HEK293 (cell line): ENCODE measurements at regions not wholly inside any gene's neighbourhood (a gene's known extent, or its start where the extent isn't known, plus 50 kb on each side); places are given as distances from the start of the nearest gene placed in this dataset.

ENCODE experiments used
- CTCF ChIA-PET: fragments of 350-600 bp; formaldehyde crosslinking; extraction: SDS; loops from one replicate; lab custom pipeline; 2021; ENCODE audit warnings: antibody characterized with exemption; lab: Yijun Ruan, JAX
- POLR2A ChIA-PET: fragments of 300-600 bp; formaldehyde crosslinking; extraction: SDS; loops from one replicate; lab custom pipeline; 2020; ENCODE audit warnings: antibody characterized with exemption, inconsistent platforms; lab: Yijun Ruan, JAX
- H3K27ac ChIP-seq: fragments of 200-500 bp; sonication (Bioruptor generic); 2 replicates; pipeline ENCODE4 v1.5.1; 2014; ENCODE audit warnings: low read depth, low read length, control low read depth, inconsistent platforms; ENCODE audit errors: extremely low read depth
- H3K36me3 ChIP-seq, 2 experiments: fragments of 200-500 bp in 1 of 2; sonication (Bioruptor generic) in 1 of 2; 1 replicate in 1 of 2; 2 replicates in 1 of 2; pipeline ENCODE4 v1.5.1; 2014 to 2017; ENCODE audit warnings: inconsistent platforms in 2 of 2, low read length in 2 of 2; ENCODE audit not compliant: control insufficient read depth in 2 of 2, insufficient read depth in 1 of 2
- H3K4me1 ChIP-seq: fragments of 200-500 bp; sonication (Bioruptor generic); 2 replicates; pipeline ENCODE4 v1.5.1; 2014; ENCODE audit warnings: mild to moderate bottlenecking, low read length, inconsistent platforms; ENCODE audit not compliant: control insufficient read depth, insufficient read depth
- H3K4me3 ChIP-seq: 2 replicates; pipeline ENCODE4 v1.5.1; 2011; ENCODE audit warnings: low read depth, mild to moderate bottlenecking, control low read depth, low read length, moderate library complexity
- H3K9me3 ChIP-seq: fragments of 200-500 bp; sonication (Bioruptor generic); 2 replicates; pipeline ENCODE4 v1.5.1; 2014; ENCODE audit warnings: low read depth, low read length, inconsistent platforms; ENCODE audit not compliant: control insufficient read depth, insufficient read depth
- KLF17 ChIP-seq: fragments of 450-650 bp; formaldehyde crosslinking; IDR thresholded peaks from 2 replicates; pipeline ENCODE4 v1.5.1; 2016; ENCODE audit warnings: missing biosample characterization, missing genetic modification characterization
- MYNN ChIP-seq: fragments of 450-650 bp; formaldehyde crosslinking; IDR thresholded peaks from 2 replicates; pipeline ENCODE4 v1.5.1; 2016; ENCODE audit warnings: missing biosample characterization, missing genetic modification characterization, borderline replicate concordance
- SCRT1 ChIP-seq: fragments of 450-650 bp; formaldehyde crosslinking; IDR thresholded peaks from 2 replicates; pipeline ENCODE4 v1.5.1; 2016; ENCODE audit warnings: missing biosample characterization, missing genetic modification characterization, borderline replicate concordance
- SP7 ChIP-seq: fragments of 450-650 bp; formaldehyde crosslinking; IDR thresholded peaks from 2 replicates; pipeline ENCODE4 v1.5.1; 2016; ENCODE audit warnings: missing biosample characterization, missing genetic modification characterization
- WT1 ChIP-seq: fragments of 450-650 bp; formaldehyde crosslinking; IDR thresholded peaks from 2 replicates; pipeline ENCODE4 v1.5.1; 2016; ENCODE audit warnings: missing biosample characterization, missing genetic modification characterization
- ZBTB26 ChIP-seq: fragments of 450-650 bp; formaldehyde crosslinking; optimal IDR thresholded peaks from 2 replicates; pipeline ENCODE3; 2016; ENCODE audit warnings: missing biosample characterization, mild to moderate bottlenecking, missing genetic modification characterization
- ZBTB48 ChIP-seq: fragments of 450-650 bp; formaldehyde crosslinking; IDR thresholded peaks from 2 replicates; pipeline ENCODE4 v1.5.1; 2016; ENCODE audit warnings: missing biosample characterization, missing genetic modification characterization
- ZEB2 ChIP-seq: fragments of 450-650 bp; formaldehyde crosslinking; IDR thresholded peaks from 2 replicates; pipeline ENCODE4 v1.5.1; 2016; ENCODE audit warnings: missing biosample characterization, missing genetic modification characterization
- ZFP41 ChIP-seq: fragments of 450-650 bp; formaldehyde crosslinking; IDR thresholded peaks from 2 replicates; pipeline ENCODE4 v1.5.1; 2016; ENCODE audit warnings: missing biosample characterization, missing genetic modification characterization, borderline replicate concordance
- ZNF19 ChIP-seq: fragments of 450-650 bp; formaldehyde crosslinking; IDR thresholded peaks from 2 replicates; pipeline ENCODE4; 2016; ENCODE audit warnings: missing biosample characterization, missing genetic modification characterization, low read depth
- ZNF341 ChIP-seq: fragments of 450-650 bp; formaldehyde crosslinking; IDR thresholded peaks from 2 replicates; pipeline ENCODE4; 2016; ENCODE audit warnings: low read depth, missing biosample characterization, missing genetic modification characterization
- ZNF416 ChIP-seq: fragments of 450-650 bp; formaldehyde crosslinking; IDR thresholded peaks from 2 replicates; pipeline ENCODE4 v1.5.1; 2016; ENCODE audit warnings: missing biosample characterization, missing genetic modification characterization
- ZNF555 ChIP-seq: fragments of 450-650 bp; formaldehyde crosslinking; conservative IDR thresholded peaks from 2 replicates; pipeline ENCODE4 v1.5.1; 2017; ENCODE audit warnings: missing biosample characterization, mild to moderate bottlenecking, missing genetic modification characterization, inconsistent platforms
- ZNF600 ChIP-seq: fragments of 450-650 bp; formaldehyde crosslinking; IDR thresholded peaks from 2 replicates; pipeline ENCODE4 v1.5.1; 2016; ENCODE audit warnings: missing biosample characterization, missing genetic modification characterization
- ZNF654 ChIP-seq: fragments of 450-650 bp; formaldehyde crosslinking; IDR thresholded peaks from 2 replicates; pipeline ENCODE4 v1.5.1; 2016; ENCODE audit warnings: low read depth, missing biosample characterization, missing genetic modification characterization
- ZNF747 ChIP-seq: fragments of 450-650 bp; formaldehyde crosslinking; IDR thresholded peaks from 2 replicates; pipeline ENCODE4 v1.5.1; 2016; ENCODE audit warnings: missing biosample characterization, missing genetic modification characterization
- ZNF837 ChIP-seq: fragments of 450-650 bp; formaldehyde crosslinking; IDR thresholded peaks from 2 replicates; pipeline ENCODE4 v1.5.1; 2016; ENCODE audit warnings: missing biosample characterization, missing genetic modification characterization
- ZSCAN18 ChIP-seq: fragments of 450-650 bp; formaldehyde crosslinking; IDR thresholded peaks from 2 replicates; pipeline ENCODE4 v1.5.1; 2016; ENCODE audit warnings: missing biosample characterization, missing genetic modification characterization
- ZSCAN30 ChIP-seq: fragments of 450-650 bp; IDR thresholded peaks from 2 replicates; pipeline ENCODE4 v1.5.1; 2018; ENCODE audit warnings: missing biosample characterization, mild to moderate bottlenecking, missing genetic modification characterization, moderate library complexity
- ZXDB ChIP-seq: fragments of 450-650 bp; formaldehyde crosslinking; IDR thresholded peaks from 2 replicates; pipeline ENCODE4 v1.5.1; 2016; ENCODE audit warnings: missing biosample characterization, missing genetic modification characterization
- TF ChIP-seq, protein P1 (sequence below): fragments of 450-650 bp; formaldehyde crosslinking; IDR thresholded peaks from 2 replicates; pipeline ENCODE4 v1.5.1; 2017; ENCODE audit warnings: missing biosample characterization, missing genetic modification characterization
- TF ChIP-seq, protein P2 (sequence below): IDR thresholded peaks from 2 replicates; pipeline ENCODE4 v1.6.1; 2011; ENCODE audit warnings: mild to moderate bottlenecking, low read depth, low read length, borderline replicate concordance
- TF ChIP-seq, protein P3 (sequence below): fragments of 450-650 bp; formaldehyde crosslinking; IDR thresholded peaks from 2 replicates; pipeline ENCODE4 v1.5.1; 2017; ENCODE audit warnings: missing biosample characterization, missing genetic modification characterization

DNA sequence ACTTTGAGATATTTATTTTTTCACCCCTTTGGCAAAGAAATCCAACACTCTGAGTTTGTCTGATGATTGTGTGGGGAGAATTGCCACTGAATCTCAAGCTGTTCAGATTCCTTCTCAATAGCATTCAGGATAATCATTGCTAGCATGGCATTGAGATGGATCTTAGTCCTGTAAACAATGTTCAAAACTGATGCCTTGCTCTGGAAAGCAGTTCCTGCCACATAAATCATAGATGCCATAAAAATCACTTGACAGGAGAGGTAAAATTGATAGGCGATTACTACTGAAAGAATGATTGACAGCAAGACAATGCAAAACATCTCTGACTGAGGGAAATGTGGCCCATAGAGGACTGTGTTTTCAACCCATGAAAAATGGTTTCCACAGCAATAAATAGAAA is 915.6 kb downstream of the TRHDE start:
- Histone ChIP-seq H3K4me1 (no peaks in the 10 kb centered on the region), H3K9me3 (no peaks in the 10 kb centered on the region), H3K36me3 (no peaks in the 10 kb centered on the region), H3K4me3 (no peak overlapping the region), H3K27ac (no peak overlapping the region)
- ChIA-PET CTCF (no interaction called here), POLR2A (no interaction called here)
- TF ChIP-seq KLF17 (no peak), ZXDB (tag by site-specific recombination) (no peak), ZSCAN30 (tag by site-specific recombination) (no peak), MYNN (tag by site-specific recombination) (no peak), ZBTB48 (tag by site-specific recombination) (no peak)

DNA sequence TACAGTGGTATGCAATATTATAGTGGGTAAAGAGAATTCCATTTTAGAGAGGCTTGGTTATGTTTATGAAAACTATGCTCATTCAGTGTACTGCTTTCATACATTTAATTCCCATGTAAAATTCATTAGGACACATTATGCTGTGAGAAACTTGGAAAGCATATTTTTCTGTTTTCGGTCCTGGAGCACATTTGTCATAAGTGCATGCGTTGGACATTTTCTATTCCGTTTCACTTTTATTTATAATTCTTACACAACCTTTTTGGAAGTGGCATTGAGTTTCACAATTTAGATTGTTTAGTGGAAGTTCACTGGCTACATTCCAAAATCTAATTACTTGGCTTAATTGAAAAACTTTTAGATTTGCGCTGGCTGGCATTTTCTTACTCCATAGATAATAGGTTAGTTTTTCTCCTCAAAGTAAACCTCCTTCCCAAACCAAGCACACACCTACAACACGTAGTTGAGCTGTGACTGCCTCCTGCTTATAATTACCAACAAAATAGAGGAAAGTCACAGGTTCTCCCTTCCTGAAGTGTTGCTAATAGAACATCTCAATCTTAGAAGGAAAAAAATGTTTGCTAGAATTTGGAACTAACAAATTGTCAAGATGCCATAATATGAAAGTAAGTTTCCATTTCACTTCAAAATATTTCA is 938.5 kb downstream of the TRHDE start:
- CTCF ChIA-PET: no interaction called here
- no peaks in the 10 kb centered on the region for H3K9me3 ChIP-seq
- H3K36me3 ChIP-seq: no peaks in the 10 kb centered on the region
- no peak overlapping the region for H3K4me3 ChIP-seq
- no peak overlapping the region for H3K27ac ChIP-seq
- POLR2A ChIA-PET: no interaction called here
- no peak for TF ChIP-seq WT1
- TF ChIP-seq ZBTB26: no peak
- no peak for TF ChIP-seq ZNF19 (tag by site-specific recombination)
- TF ChIP-seq ZNF416 (tag by site-specific recombination): no peak
- no peak for TF ChIP-seq ZFP41
- no peak for TF ChIP-seq ZNF747
- TF ChIP-seq, all 188 proteins: peak for 0
- no peaks in the 10 kb centered on the region for H3K4me1 ChIP-seq

DNA sequence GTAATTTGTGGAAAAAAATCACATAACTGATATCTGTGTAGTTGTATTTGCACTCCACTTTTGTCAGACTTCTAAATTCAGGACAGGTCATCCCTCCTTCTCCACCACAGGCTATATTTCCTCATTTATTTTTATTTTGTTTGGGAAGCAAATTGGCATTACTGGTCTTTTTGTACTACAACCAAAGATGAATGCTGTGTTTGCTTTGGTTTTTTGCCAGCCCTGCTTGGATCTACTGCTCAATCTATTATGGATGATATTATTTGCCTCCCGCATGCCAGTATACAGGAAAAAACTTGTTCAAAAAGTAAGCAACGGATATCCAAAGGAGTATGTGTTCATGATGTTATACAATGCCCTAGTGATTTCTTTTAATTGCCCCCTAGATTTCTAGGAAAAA is 948.8 kb downstream of the TRHDE start:
- Histone ChIP-seq H3K4me1 (no peaks in the 10 kb centered on the region), H3K27ac (no peak overlapping the region), H3K36me3 (no peaks in the 10 kb centered on the region), H3K9me3 (no peaks in the 10 kb centered on the region), H3K4me3 (no peak overlapping the region)
- TF ChIP-seq ZNF555 (tag by site-specific recombination) (no peak), ZEB2 (no peak), WT1 (no peak), ZSCAN18 (no peak), SP7 (tag by site-specific recombination) (no peak), ZNF600 (tag by site-specific recombination) (no peak), ZSCAN30 (tag by site-specific recombination) (no peak), ZNF341 (tag by site-specific recombination) (no peak), SCRT1 (tag by site-specific recombination) (no peak), ZNF837 (tag by site-specific recombination) (no peak), ZNF654 (tag by site-specific recombination) (no peak)
- TF ChIP-seq, protein P1, sequence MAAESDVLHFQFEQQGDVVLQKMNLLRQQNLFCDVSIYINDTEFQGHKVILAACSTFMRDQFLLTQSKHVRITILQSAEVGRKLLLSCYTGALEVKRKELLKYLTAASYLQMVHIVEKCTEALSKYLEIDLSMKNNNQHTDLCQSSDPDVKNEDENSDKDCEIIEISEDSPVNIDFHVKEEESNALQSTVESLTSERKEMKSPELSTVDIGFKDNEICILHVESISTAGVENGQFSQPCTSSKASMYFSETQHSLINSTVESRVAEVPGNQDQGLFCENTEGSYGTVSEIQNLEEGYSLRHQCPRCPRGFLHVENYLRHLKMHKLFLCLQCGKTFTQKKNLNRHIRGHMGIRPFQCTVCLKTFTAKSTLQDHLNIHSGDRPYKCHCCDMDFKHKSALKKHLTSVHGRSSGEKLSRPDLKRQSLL (tag by site-specific recombination): no peak
- TF ChIP-seq, protein P2, sequence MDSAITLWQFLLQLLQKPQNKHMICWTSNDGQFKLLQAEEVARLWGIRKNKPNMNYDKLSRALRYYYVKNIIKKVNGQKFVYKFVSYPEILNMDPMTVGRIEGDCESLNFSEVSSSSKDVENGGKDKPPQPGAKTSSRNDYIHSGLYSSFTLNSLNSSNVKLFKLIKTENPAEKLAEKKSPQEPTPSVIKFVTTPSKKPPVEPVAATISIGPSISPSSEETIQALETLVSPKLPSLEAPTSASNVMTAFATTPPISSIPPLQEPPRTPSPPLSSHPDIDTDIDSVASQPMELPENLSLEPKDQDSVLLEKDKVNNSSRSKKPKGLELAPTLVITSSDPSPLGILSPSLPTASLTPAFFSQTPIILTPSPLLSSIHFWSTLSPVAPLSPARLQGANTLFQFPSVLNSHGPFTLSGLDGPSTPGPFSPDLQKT: no peak
- TF ChIP-seq, protein P3, sequence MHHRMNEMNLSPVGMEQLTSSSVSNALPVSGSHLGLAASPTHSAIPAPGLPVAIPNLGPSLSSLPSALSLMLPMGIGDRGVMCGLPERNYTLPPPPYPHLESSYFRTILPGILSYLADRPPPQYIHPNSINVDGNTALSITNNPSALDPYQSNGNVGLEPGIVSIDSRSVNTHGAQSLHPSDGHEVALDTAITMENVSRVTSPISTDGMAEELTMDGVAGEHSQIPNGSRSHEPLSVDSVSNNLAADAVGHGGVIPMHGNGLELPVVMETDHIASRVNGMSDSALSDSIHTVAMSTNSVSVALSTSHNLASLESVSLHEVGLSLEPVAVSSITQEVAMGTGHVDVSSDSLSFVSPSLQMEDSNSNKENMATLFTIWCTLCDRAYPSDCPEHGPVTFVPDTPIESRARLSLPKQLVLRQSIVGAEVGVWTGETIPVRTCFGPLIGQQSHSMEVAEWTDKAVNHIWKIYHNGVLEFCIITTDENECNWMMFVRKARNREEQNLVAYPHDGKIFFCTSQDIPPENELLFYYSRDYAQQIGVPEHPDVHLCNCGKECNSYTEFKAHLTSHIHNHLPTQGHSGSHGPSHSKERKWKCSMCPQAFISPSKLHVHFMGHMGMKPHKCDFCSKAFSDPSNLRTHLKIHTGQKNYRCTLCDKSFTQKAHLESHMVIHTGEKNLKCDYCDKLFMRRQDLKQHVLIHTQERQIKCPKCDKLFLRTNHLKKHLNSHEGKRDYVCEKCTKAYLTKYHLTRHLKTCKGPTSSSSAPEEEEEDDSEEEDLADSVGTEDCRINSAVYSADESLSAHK (tag by site-specific recombination): no peak
- ChIA-PET POLR2A (no interaction called here), CTCF (no interaction called here)
